ENCODE measurements at regions not wholly inside any gene's neighbourhood (a gene's known extent, or its start where the extent isn't known, plus 50 kb on each side); places are given as distances from the start of the nearest gene placed in this dataset.

GRCh38 chr13:70473907-70474306 lies 365.7 kb upstream of the KLHL1 start:
- DNase-seq = no peak

GRCh38 chr13:70469077-70469476 lies 360.8 kb upstream of the KLHL1 start:
- no peak for DNase-seq

GRCh38 chr13:70457474-70457873 lies 349.2 kb upstream of the KLHL1 start:
- DNase-seq = no peak

- DNase-seq = no peak
These were observed 340.6 kb upstream of the KLHL1 start for GRCh38 chr13:70448820-70449219.

- no peak for DNase-seq
These were observed 324.1 kb upstream of the KLHL1 start for GRCh38 chr13:70432276-70432805.

- DNase-seq = no peak
These were observed 322.0 kb upstream of the KLHL1 start for GRCh38 chr13:70430256-70430655.

- DNase-seq = no peak
These were observed 316.7 kb upstream of the KLHL1 start for GRCh38 chr13:70424928-70425327.

GRCh38 chr13:70424428-70424827 lies 316.2 kb upstream of the KLHL1 start:
- no peak for DNase-seq

- DNase-seq = no peak
These were observed 306.9 kb upstream of the KLHL1 start for GRCh38 chr13:70415136-70415535.

- no peak for DNase-seq
These were observed 300.6 kb upstream of the KLHL1 start for GRCh38 chr13:70408865-70409264.

GRCh38 chr13:70407486-70407885 lies 299.2 kb upstream of the KLHL1 start:
- DNase-seq = no peak

- DNase-seq = no peak
These were observed 297.0 kb upstream of the KLHL1 start for GRCh38 chr13:70405266-70405665.

GRCh38 chr13:70394031-70394548 lies 285.8 kb upstream of the KLHL1 start:
- DNase-seq = no peak

GRCh38 chr13:70391678-70392077 lies 283.4 kb upstream of the KLHL1 start:
- no peak for DNase-seq

- no peak for DNase-seq
These were observed 282.7 kb upstream of the KLHL1 start for GRCh38 chr13:70390968-70391367.

- DNase-seq = no peak
These were observed 281.8 kb upstream of the KLHL1 start for GRCh38 chr13:70390064-70390463.

GRCh38 chr13:70388935-70389334 lies 280.7 kb upstream of the KLHL1 start:
- no peak for DNase-seq

GRCh38 chr13:70386919-70387318 lies 278.7 kb upstream of the KLHL1 start:
- no peak for DNase-seq

- DNase-seq = no peak
These were observed 277.6 kb upstream of the KLHL1 start for GRCh38 chr13:70385852-70386251.

- DNase-seq = no peak
These were observed 275.9 kb upstream of the KLHL1 start for GRCh38 chr13:70384156-70384555.

GRCh38 chr13:70380809-70381208 lies 272.6 kb upstream of the KLHL1 start:
- DNase-seq = no peak

- no peak for DNase-seq
These were observed 267.5 kb upstream of the KLHL1 start for GRCh38 chr13:70375718-70376117.

GRCh38 chr13:70370924-70371323 lies 262.7 kb upstream of the KLHL1 start:
- no peak for DNase-seq

- DNase-seq = no peak
These were observed 258.5 kb upstream of the KLHL1 start for GRCh38 chr13:70366720-70367119.

GRCh38 chr13:70363991-70364390 lies 255.7 kb upstream of the KLHL1 start:
- no peak for DNase-seq
